ENCODE measurements at regions not wholly inside any gene's neighbourhood (a gene's known extent, or its start where the extent isn't known, plus 50 kb on each side); places are given as distances from the start of the nearest gene placed in this dataset.

DNA sequence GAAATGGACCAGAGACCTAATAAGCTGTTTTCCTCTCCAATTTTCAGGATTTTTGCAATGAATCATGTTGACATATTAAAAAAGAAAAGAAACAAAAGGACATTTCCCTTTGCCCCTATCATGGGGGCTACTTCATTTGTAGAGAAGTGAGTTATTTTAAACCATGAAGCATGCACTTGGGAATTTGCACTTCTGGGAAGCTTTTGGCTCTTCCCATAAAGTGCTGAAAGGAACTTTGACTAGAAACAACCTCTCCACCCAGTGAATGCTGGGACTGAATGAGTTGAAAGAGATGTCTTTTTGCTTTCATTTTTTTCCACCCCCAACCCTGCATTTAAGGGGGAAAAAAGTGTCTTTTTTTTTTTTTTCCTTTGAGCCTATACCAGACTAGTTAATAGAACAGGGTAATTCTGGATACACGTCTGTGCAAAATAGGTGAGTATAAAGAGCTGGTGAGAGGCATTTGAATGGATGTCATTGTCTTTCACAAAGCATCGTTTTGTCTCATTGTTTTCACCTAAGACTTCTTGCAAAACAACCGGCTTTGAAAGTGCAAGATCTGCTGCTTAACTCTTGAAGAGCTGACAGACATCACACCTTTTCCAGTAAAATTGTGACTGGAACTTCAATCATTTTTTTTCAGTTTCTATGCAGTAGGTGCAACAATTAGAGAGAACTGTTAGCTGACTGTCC lies 138.7 kb upstream of the BACH2 start:
- no peak for DNase-seq
- Histone ChIP-seq H3K27ac (ENCODE audit: low read depth in 1 of 2, low read length in 2 of 2) (no peak overlapping the region), H3K79me2 (ENCODE audit: insufficient read depth, low read length) (no peaks in the 10 kb centered on the region), H3K9me3 (replicated peaks in 1 of 2; ENCODE audit: control insufficient read depth in 1 of 2, insufficient read depth in 1 of 2, low read length in 2 of 2) (peaks cover 10 to 14% of the 10 kb centered on the region in 2 donors), H2AFZ (ENCODE audit: insufficient read depth, low read depth, low read length, poor library complexity, severe bottlenecking) (no peak overlapping the region), H3K4me1 (ENCODE audit: control insufficient read depth in 1 of 2, insufficient read depth in 2 of 2, low read length in 2 of 2) (no peaks in the 10 kb centered on the region), H4K20me1 (ENCODE audit: insufficient read depth, low read length) (no peaks in the 10 kb centered on the region), H3K27me3 (ENCODE audit: control insufficient read depth in 2 of 2, insufficient read depth in 2 of 2, low read length in 2 of 2) (no peaks in the 10 kb centered on the region), H3K4me2 (replicated peaks; ENCODE audit: extremely low read depth, low read length, poor library complexity, severe bottlenecking) (no peak overlapping the region), H3K4me3 (replicated peaks in 1 of 3; ENCODE audit: low read depth in 2 of 3, low read length in 3 of 3) (no peak overlapping the region), H3K36me3 (replicated peaks in 1 of 2; ENCODE audit: control insufficient read depth in 1 of 2, insufficient read depth in 2 of 2, low read length in 2 of 2) (no peaks in the 10 kb centered on the region), H3K9ac (ENCODE audit: insufficient read depth, low read length, poor library complexity, severe bottlenecking) (no peak overlapping the region)
- H3K36me3 Mint-ChIP-seq, result no peaks in the 10 kb centered on the region
- intact Hi-C loops (cut with micrococcal nuclease), result no loop called here
- H3K4me3 Mint-ChIP-seq, result no peak overlapping the region
- WGBS (ENCODE audit: insufficient coverage), result 67% methylated on average over 2 of the region's 3 CpGs
- no peaks in the 10 kb centered on the region for H3K4me1 Mint-ChIP-seq
- peaks cover 0 to 3% (median 0%) of the 10 kb centered on the region in 3 donors for H3K27me3 Mint-ChIP-seq (ENCODE audit: low read depth in 3 of 3)
- TF ChIP-seq, protein P1, sequence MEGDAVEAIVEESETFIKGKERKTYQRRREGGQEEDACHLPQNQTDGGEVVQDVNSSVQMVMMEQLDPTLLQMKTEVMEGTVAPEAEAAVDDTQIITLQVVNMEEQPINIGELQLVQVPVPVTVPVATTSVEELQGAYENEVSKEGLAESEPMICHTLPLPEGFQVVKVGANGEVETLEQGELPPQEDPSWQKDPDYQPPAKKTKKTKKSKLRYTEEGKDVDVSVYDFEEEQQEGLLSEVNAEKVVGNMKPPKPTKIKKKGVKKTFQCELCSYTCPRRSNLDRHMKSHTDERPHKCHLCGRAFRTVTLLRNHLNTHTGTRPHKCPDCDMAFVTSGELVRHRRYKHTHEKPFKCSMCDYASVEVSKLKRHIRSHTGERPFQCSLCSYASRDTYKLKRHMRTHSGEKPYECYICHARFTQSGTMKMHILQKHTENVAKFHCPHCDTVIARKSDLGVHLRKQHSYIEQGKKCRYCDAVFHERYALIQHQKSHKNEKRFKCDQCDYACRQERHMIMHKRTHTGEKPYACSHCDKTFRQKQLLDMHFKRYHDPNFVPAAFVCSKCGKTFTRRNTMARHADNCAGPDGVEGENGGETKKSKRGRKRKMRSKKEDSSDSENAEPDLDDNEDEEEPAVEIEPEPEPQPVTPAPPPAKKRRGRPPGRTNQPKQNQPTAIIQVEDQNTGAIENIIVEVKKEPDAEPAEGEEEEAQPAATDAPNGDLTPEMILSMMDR (IDR thresholded peaks at IDR 0.05), result no peak
- peaks cover 10 to 22% (median 14%) of the 10 kb centered on the region in 7 donors for H3K9me3 Mint-ChIP-seq
- no peak overlapping the region for H3K27ac Mint-ChIP-seq

DNA sequence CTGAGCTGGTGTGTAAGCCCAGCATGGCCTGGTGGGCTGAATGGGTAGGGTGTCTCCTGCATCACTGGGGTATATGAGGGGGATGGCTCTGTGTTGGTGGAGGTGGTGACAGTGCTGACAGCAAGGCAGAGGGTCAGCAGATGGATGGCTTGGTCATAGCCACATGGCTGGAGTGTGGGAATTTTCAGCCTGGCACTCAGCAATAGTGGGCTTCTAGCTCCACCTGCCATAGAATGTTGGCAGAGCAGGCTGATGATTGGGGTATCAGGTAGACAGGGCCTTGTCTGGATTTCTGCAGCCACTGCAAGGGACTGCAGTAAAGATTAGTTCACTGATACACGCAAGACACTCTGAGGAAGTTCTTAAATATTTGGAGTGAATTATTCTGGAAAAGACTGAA lies 137.5 kb upstream of the BACH2 start:
- H3K79me2 ChIP-seq (ENCODE audit: insufficient read depth, low read length), result no peaks in the 10 kb centered on the region
- TF ChIP-seq, protein P1 (IDR thresholded peaks at IDR 0.05), result no peak
- Mint-ChIP-seq H3K27ac (no peak overlapping the region), H3K4me1 (no peaks in the 10 kb centered on the region), H3K4me3 (no peak overlapping the region), H3K9me3 (peaks cover 18 to 31% (median 20%) of the 10 kb centered on the region in 7 donors), H3K36me3 (no peaks in the 10 kb centered on the region), H3K27me3 (ENCODE audit: low read depth in 3 of 3) (peaks cover 0 to 3% (median 0%) of the 10 kb centered on the region in 3 donors)
- H3K9ac ChIP-seq (ENCODE audit: insufficient read depth, low read length, poor library complexity, severe bottlenecking), result no peak overlapping the region
- no peaks in the 10 kb centered on the region for H3K4me1 ChIP-seq (ENCODE audit: control insufficient read depth in 1 of 2, insufficient read depth in 2 of 2, low read length in 2 of 2)
- H3K9me3 ChIP-seq (replicated peaks in 1 of 2; ENCODE audit: control insufficient read depth in 1 of 2, insufficient read depth in 1 of 2, low read length in 2 of 2), result peaks cover 14 to 21% of the 10 kb centered on the region in 2 donors
- no peak overlapping the region for H3K4me2 ChIP-seq (replicated peaks; ENCODE audit: extremely low read depth, low read length, poor library complexity, severe bottlenecking)
- no peaks in the 10 kb centered on the region for H3K36me3 ChIP-seq (replicated peaks in 1 of 2; ENCODE audit: control insufficient read depth in 1 of 2, insufficient read depth in 2 of 2, low read length in 2 of 2)
- no peak overlapping the region for H3K4me3 ChIP-seq (replicated peaks in 1 of 3; ENCODE audit: low read depth in 2 of 3, low read length in 3 of 3)
- WGBS (ENCODE audit: insufficient coverage), result 100% methylated on average over 1 of the region's 1 CpG
- intact Hi-C loops (cut with micrococcal nuclease), result no loop called here
- H3K27me3 ChIP-seq (ENCODE audit: control insufficient read depth in 2 of 2, insufficient read depth in 2 of 2, low read length in 2 of 2), result no peaks in the 10 kb centered on the region
- no peak overlapping the region for H2AFZ ChIP-seq (ENCODE audit: insufficient read depth, low read depth, low read length, poor library complexity, severe bottlenecking)
- no peak for DNase-seq
- H3K27ac ChIP-seq (ENCODE audit: low read depth in 1 of 2, low read length in 2 of 2), result no peak overlapping the region
- no peaks in the 10 kb centered on the region for H4K20me1 ChIP-seq (ENCODE audit: insufficient read depth, low read length)

Data from CD14-positive monocyte (primary cell).